ENCODE measurements at regions not wholly inside any gene's neighbourhood (a gene's known extent, or its start where the extent isn't known, plus 50 kb on each side); places are given as distances from the start of the nearest gene placed in this dataset.
A peak's percentile ranks its signal among the peaks of the same experiment; 100 is the strongest.

DNA sequence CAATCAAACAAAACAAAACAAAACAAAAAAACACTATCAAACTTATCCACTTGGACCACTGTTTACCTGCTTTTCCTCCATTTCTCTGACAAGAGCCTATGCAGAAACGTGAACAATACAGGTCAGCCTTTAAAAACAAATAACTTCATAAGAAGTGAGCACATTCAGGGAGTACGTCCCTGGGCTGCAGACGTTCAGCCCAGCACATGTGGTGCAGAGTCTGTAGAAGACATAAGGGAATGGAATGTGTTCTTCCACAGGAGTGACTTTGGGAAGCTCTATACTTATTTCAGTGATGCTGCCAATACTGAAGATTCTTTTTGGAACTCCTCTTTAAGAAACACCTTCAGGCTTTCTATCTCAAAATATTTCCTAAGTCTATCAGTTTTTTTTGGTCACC lies 120.6 kb downstream of the SPRY1 start:
- TF ChIP-seq, protein P1, sequence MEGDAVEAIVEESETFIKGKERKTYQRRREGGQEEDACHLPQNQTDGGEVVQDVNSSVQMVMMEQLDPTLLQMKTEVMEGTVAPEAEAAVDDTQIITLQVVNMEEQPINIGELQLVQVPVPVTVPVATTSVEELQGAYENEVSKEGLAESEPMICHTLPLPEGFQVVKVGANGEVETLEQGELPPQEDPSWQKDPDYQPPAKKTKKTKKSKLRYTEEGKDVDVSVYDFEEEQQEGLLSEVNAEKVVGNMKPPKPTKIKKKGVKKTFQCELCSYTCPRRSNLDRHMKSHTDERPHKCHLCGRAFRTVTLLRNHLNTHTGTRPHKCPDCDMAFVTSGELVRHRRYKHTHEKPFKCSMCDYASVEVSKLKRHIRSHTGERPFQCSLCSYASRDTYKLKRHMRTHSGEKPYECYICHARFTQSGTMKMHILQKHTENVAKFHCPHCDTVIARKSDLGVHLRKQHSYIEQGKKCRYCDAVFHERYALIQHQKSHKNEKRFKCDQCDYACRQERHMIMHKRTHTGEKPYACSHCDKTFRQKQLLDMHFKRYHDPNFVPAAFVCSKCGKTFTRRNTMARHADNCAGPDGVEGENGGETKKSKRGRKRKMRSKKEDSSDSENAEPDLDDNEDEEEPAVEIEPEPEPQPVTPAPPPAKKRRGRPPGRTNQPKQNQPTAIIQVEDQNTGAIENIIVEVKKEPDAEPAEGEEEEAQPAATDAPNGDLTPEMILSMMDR (IDR thresholded peaks at IDR 0.05; ENCODE audit: low read depth, low read length): no peak
- DNase-seq (ENCODE audit: low read depth in 2 of 2): no peak
- no peak overlapping the region for H3K4me3 ChIP-seq (replicated peaks in 1 of 2; ENCODE audit: low read depth in 2 of 2, low read length in 2 of 2)

DNA sequence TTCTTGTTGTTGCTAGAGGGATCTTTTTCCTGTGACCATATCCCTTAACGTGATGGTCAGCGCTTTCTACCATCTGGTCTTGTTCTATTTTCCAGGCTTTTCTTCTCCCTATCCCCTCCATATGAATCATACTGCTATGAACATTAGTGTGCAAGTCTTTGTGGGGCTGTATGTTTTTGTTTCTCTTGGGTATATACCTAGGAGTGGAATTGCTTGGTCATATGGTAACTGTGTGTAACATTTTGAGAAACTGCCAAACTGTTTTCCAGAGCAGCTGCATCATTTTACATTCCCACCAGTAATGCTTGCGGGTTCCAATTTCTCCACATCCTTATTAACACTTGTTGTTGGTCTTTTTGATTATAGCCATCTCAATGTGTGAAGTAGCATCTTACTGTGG lies 121.4 kb downstream of the SPRY1 start:
- peak; percentile 29 to 34 for DNase-seq (ENCODE audit: low read depth in 2 of 2)
- no peak overlapping the region for H3K4me3 ChIP-seq (replicated peaks in 1 of 2; ENCODE audit: low read depth in 2 of 2, low read length in 2 of 2)
- TF ChIP-seq, protein P1 (IDR thresholded peaks at IDR 0.05; ENCODE audit: low read depth, low read length): no peak

DNA sequence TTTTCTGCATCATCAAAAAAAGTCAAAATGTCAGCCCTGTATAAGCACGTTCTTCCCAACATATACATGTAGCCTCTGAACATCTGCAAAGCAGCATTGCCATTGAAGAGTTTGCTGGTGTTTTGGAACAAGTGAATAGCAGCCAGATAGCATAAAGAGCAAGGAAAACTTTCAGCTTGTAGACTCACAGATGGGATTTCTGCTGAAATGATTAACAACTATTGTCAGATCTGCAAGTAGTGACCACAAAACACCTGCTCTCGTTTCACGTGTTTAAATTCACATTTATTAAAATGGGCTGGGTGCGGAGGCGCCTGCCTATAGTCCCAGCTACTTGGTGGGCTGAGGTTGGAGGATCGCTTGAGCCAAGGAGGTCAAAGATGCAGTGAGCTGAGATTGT lies 123.7 kb downstream of the SPRY1 start:
- H3K4me3 ChIP-seq (replicated peaks in 1 of 2; ENCODE audit: low read depth in 2 of 2, low read length in 2 of 2): no peak overlapping the region
- no peak for DNase-seq (ENCODE audit: low read depth in 2 of 2)
- TF ChIP-seq, protein P1 (IDR thresholded peaks at IDR 0.05; ENCODE audit: low read depth, low read length): no peak

DNA sequence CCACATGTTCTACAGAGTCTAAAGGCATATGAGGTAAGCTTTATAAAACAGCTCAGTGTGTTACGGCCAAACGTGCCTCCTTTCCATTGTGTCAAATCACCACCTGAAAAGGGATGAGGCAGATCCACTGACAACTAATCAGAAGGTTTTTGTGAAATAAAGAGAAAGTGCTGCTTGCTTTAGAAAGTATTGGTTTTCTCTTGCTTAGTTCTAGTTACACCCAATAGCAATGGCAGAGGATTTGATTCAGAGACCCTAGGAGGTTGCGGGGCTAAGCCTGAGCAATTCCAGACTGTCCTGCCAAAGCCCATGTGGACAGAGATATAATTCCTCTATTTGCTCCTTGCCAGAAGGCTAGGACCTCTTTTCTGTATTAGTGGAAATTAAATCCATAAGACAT lies 125.5 kb downstream of the SPRY1 start:
- TF ChIP-seq, protein P1 (IDR thresholded peaks at IDR 0.05; ENCODE audit: low read depth, low read length): no peak
- DNase-seq (ENCODE audit: low read depth in 2 of 2): no peak
- no peak overlapping the region for H3K4me3 ChIP-seq (replicated peaks in 1 of 2; ENCODE audit: low read depth in 2 of 2, low read length in 2 of 2)

DNA sequence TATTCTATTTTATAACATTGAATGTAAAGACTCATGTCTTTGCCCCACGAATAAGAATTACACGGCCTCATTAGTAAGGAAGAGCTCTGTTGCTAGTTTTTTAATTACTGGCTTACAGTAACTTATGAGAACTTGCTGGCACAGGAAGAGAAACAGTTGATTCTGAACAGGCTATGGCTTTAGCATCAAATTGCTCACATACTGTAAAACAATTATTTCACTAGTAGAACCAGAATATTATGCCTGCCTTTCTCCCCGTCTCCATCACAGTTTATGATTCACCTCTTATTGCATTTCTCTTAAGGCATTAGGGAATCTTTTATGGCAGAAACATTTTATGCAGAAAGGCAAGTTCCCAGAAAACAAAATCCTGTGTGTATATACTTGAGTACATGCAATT lies 126.1 kb downstream of the SPRY1 start:
- TF ChIP-seq, protein P1 (IDR thresholded peaks at IDR 0.05; ENCODE audit: low read depth, low read length): no peak
- H3K4me3 ChIP-seq (replicated peaks in 1 of 2; ENCODE audit: low read depth in 2 of 2, low read length in 2 of 2): no peak overlapping the region
- DNase-seq (ENCODE audit: low read depth in 2 of 2): no peak

DNA sequence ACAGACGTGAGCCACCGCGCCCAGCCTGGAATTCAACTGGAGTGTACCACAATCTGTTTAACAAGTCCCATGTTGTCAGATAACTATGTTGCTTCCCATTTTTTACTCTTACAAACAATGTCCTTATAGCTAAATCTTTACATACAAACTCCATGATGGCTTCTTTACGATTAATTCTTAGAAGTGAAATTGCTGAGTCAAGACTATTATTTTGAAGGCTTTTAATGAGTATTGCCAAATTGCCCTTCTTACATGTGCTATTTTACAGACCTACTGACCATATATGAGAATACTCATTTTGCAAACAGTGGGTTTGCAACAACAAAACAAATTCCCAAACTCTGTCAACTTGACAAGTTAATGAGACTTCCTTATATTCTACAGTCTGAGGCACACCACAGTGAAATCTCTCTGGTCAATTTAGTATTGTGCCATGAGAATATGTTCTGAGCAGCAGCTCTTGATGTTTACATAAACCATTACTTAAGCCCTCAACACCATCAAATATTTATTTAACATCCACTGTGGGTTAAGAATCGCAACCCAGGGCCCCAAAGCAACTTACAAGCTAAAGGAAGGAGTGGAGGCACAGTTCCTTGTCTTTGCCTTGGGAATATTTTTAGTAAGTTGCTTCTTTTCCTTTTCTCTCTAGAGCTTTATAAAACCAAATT lies 128.5 kb downstream of the SPRY1 start:
- no peak overlapping the region for H3K4me3 ChIP-seq (replicated peaks in 1 of 2; ENCODE audit: low read depth in 2 of 2, low read length in 2 of 2)
- no peak for DNase-seq (ENCODE audit: low read depth in 2 of 2)
- TF ChIP-seq, protein P1 (IDR thresholded peaks at IDR 0.05; ENCODE audit: low read depth, low read length): no peak

DNA sequence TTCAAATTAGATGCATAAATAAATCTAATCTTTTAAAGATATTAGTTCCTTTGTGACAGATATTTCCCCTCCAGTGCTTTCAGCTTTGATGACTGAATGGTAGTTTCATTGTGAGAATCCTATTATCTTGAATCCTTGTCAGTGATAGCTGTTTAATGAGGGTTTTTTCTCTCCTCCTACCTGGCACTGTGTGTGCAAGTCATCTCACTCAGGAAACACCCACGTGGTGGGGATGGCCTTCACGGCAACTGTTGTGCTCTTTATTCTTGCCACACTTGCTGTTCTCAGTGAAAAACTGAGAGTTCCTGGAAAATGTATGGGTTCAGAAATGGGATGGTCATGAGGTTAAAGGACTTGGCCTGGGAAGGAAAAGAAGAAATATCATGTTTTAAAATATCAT lies 129.9 kb downstream of the SPRY1 start:
- DNase-seq (ENCODE audit: low read depth in 2 of 2): no peak
- no peak overlapping the region for H3K4me3 ChIP-seq (replicated peaks in 1 of 2; ENCODE audit: low read depth in 2 of 2, low read length in 2 of 2)
- TF ChIP-seq, protein P1 (IDR thresholded peaks at IDR 0.05; ENCODE audit: low read depth, low read length): no peak
